ENCODE measurements at regions not wholly inside any gene's neighbourhood (a gene's known extent, or its start where the extent isn't known, plus 50 kb on each side); places are given as distances from the start of the nearest gene placed in this dataset. TPM values are rescaled to one million over a fixed set of nuclear protein-coding genes. Genes with fewer than 3 reads are reported as not detected.
"Not testable (repeated sequence)": the region's sequence is repeated elsewhere in the genome, so short reads cannot be mapped to it uniquely, and the experiment has no call there.

- FAIRE-seq; BruUV-seq (replicated peaks); H2AFZ ChIP-seq (ENCODE audit: low read length); H3K27me3 ChIP-seq (ENCODE audit: control insufficient read depth in 1 of 2, insufficient read depth in 2 of 2, low read length in 2 of 2); H4K20me1 ChIP-seq (ENCODE audit: insufficient read depth, low read length); intact Hi-C loops (cut with micrococcal nuclease; ENCODE audit: unreplicated experiment); CTCF ChIA-PET (ENCODE audit: low intra/inter-chr PET ratio, low total read pairs); H3K4me1 ChIP-seq (ENCODE audit: insufficient read depth, low read length); DNase-seq (ENCODE audit: low spot score); H3K36me3 ChIP-seq (replicated peaks in 1 of 2; ENCODE audit: control insufficient read depth in 1 of 2, insufficient read depth in 2 of 2, low read length in 2 of 2); H3K79me2 ChIP-seq (ENCODE audit: insufficient read depth, low read length); H3K4me2 ChIP-seq (ENCODE audit: low read depth, low read length); H3K4me3 ChIP-seq (replicated peaks in 1 of 3; ENCODE audit: insufficient read depth in 1 of 3, low read depth in 2 of 3, low read length in 3 of 3); H3K27ac ChIP-seq (ENCODE audit: extremely low read length, insufficient read depth, low read length); POLR2A ChIA-PET; H3K9me3 ChIP-seq (ENCODE audit: low read length); in situ Hi-C loops (cut with HindIII; ENCODE audit: extremely low pct_ligation_motif_present, low pct_unique_long_range_greater_than_20kb); H3K9ac ChIP-seq (ENCODE audit: insufficient read depth, low read depth, low read length): not testable (repeated sequence)
- no CpG with 5 or more reads among the region's 6 CpGs for WGBS (ENCODE audit: low lambda C conversion rate)
- ATAC-seq: peak; percentile 82
These were observed 2065.9 kb upstream of the TPTE start for GRCh38 chr21:8455279-8456128.

- DNase-seq (ENCODE audit: low spot score); H4K20me1 ChIP-seq (ENCODE audit: insufficient read depth, low read length); POLR2A ChIA-PET; intact Hi-C loops (cut with micrococcal nuclease; ENCODE audit: unreplicated experiment); BruUV-seq (replicated peaks); H3K79me2 ChIP-seq (ENCODE audit: insufficient read depth, low read length); CTCF ChIA-PET (ENCODE audit: low intra/inter-chr PET ratio, low total read pairs); FAIRE-seq; in situ Hi-C loops (cut with HindIII; ENCODE audit: extremely low pct_ligation_motif_present, low pct_unique_long_range_greater_than_20kb); H3K27me3 ChIP-seq (ENCODE audit: control insufficient read depth in 1 of 2, insufficient read depth in 2 of 2, low read length in 2 of 2); H3K27ac ChIP-seq (ENCODE audit: extremely low read length, insufficient read depth, low read length); H3K9me3 ChIP-seq (ENCODE audit: low read length); H3K4me1 ChIP-seq (ENCODE audit: insufficient read depth, low read length); H2AFZ ChIP-seq (ENCODE audit: low read length); H3K4me3 ChIP-seq (replicated peaks in 1 of 3; ENCODE audit: insufficient read depth in 1 of 3, low read depth in 2 of 3, low read length in 3 of 3); H3K4me2 ChIP-seq (ENCODE audit: low read depth, low read length); H3K36me3 ChIP-seq (replicated peaks in 1 of 2; ENCODE audit: control insufficient read depth in 1 of 2, insufficient read depth in 2 of 2, low read length in 2 of 2); H3K9ac ChIP-seq (ENCODE audit: insufficient read depth, low read depth, low read length): not testable (repeated sequence)
- ATAC-seq: peak; percentile 95
- WGBS (ENCODE audit: low lambda C conversion rate): no CpG with 5 or more reads among the region's 3 CpGs
These were observed 2056.8 kb upstream of the TPTE start for GRCh38 chr21:8464403-8465152.

GRCh38 chr21:8466642-8467041 lies 2054.7 kb upstream of the TPTE start:
- H3K79me2 ChIP-seq (ENCODE audit: insufficient read depth, low read length); DNase-seq (ENCODE audit: low spot score); H3K9me3 ChIP-seq (ENCODE audit: low read length); POLR2A ChIA-PET; FAIRE-seq; H3K4me1 ChIP-seq (ENCODE audit: insufficient read depth, low read length); intact Hi-C loops (cut with micrococcal nuclease; ENCODE audit: unreplicated experiment); in situ Hi-C loops (cut with HindIII; ENCODE audit: extremely low pct_ligation_motif_present, low pct_unique_long_range_greater_than_20kb); H3K36me3 ChIP-seq (replicated peaks in 1 of 2; ENCODE audit: control insufficient read depth in 1 of 2, insufficient read depth in 2 of 2, low read length in 2 of 2); H2AFZ ChIP-seq (ENCODE audit: low read length); H3K27me3 ChIP-seq (ENCODE audit: control insufficient read depth in 1 of 2, insufficient read depth in 2 of 2, low read length in 2 of 2); H3K4me3 ChIP-seq (replicated peaks in 1 of 3; ENCODE audit: insufficient read depth in 1 of 3, low read depth in 2 of 3, low read length in 3 of 3); BruUV-seq (replicated peaks); ATAC-seq; H4K20me1 ChIP-seq (ENCODE audit: insufficient read depth, low read length); H3K4me2 ChIP-seq (ENCODE audit: low read depth, low read length); H3K27ac ChIP-seq (ENCODE audit: extremely low read length, insufficient read depth, low read length); H3K9ac ChIP-seq (ENCODE audit: insufficient read depth, low read depth, low read length); CTCF ChIA-PET (ENCODE audit: low intra/inter-chr PET ratio, low total read pairs): not testable (repeated sequence)
- 38% methylated on average over 6 of the region's 10 CpGs for WGBS (ENCODE audit: low lambda C conversion rate)

Small RNA genes in the stretch of these regions (microRNA-seq; reads per million reads assigned to microRNA genes)
- not detected for gene MIR6724-3
- not detected for gene MIR6724-4

Small RNA genes in the stretch of these regions (small RNA-seq; reads per million reads assigned to genes)
- gene MIR6724-3 (ENCODE audit: insufficient read depth in 2 of 3, insufficient read length in 3 of 3, low read depth in 2 of 3, low replicate concordance in 1 of 3) (0 reads per million in 3 experiments), gene MIR6724-4 (ENCODE audit: insufficient read depth in 2 of 3, insufficient read length in 3 of 3, low read depth in 2 of 3, low replicate concordance in 1 of 3) (0 reads per million in 3 experiments), gene RF01518 (ENCODE audit: insufficient read depth in 2 of 3, insufficient read length in 3 of 3, low read depth in 2 of 3, low replicate concordance in 1 of 3) (0 reads per million in 3 experiments), gene RNA5-8SN2 (ENCODE audit: insufficient read depth in 2 of 3, insufficient read length in 3 of 3, low read depth in 2 of 3, low replicate concordance in 1 of 3) (0 reads per million in 3 experiments)
